T-helper 9 cell (primary cell): ENCODE measurements at regions not wholly inside any gene's neighbourhood (a gene's known extent, or its start where the extent isn't known, plus 50 kb on each side); places are given as distances from the start of the nearest gene placed in this dataset.

ENCODE experiments used
- DNase-seq: peaks from one replicate; pipeline ENCODE4 v3.0.0-alpha.2; 2020

DNA sequence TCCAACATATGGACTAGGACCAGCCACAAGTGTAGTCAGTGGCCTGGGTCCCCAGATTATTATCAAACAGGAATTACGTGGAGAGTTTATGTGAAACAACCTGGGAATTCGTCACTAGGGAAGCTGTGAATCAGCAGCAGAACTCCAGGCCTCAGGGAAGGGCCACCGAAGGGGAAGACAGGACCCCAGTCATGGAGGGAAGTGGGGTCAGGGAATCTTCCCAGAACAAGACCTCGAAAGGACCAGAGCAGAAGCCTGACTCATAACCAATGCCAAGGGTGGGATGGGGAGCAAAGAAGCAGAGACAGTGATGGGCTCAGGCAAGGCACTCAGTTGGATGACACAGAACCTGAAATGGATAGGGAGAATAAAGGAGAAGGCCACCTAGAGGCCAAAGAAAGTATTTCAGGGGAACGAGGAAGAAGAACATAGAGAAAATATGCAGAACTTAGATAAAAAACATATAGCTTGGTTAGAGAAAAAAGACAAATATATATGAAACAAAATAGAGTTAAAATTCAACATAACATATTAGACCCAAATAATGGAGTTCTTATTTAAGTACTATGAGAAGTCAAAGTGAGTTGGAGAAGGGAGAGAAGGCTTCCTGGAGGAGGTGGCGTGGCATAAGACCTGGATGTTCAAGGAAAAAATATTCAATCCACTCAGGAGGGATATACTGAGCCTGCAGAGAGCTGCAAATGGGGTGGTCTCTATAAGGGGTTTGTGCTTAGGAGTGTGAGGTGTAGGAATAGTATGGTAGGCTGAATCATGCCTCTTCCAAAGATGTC is 66.7 kb upstream of the CAST start:
- DNase-seq: no peak

DNA sequence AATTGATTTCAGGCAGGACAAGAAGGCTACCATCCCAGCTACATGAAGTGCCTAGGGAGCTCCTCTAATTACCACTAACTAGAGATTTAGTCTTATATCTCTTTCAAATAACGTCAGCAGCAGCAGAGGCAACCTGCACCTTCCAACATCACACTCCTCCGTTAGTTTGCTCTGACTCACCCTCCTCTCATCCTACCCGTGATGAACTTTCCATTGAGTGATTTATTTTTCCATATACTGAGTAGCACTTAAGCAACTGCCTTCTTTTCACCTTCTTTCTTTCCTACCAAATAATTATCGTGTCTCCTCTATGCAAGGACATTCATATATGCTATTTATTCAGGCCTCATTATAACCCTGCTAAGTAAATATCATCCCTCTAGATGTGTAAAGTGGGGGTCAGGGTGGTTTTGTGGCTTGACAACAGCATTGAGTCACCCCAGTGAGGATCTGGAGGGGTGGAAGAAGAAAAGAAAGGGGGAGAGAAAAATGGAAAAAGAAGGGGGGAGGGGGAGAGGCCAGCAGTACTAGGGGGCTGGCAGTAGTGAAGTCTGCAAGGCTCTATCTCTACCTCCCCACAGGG is 64.6 kb upstream of the CAST start:
- DNase-seq: no peak

- DNase-seq: no peak
Observed at GRCh38 chr5:96601200-96601599, 61.0 kb upstream of the CAST start.

DNA sequence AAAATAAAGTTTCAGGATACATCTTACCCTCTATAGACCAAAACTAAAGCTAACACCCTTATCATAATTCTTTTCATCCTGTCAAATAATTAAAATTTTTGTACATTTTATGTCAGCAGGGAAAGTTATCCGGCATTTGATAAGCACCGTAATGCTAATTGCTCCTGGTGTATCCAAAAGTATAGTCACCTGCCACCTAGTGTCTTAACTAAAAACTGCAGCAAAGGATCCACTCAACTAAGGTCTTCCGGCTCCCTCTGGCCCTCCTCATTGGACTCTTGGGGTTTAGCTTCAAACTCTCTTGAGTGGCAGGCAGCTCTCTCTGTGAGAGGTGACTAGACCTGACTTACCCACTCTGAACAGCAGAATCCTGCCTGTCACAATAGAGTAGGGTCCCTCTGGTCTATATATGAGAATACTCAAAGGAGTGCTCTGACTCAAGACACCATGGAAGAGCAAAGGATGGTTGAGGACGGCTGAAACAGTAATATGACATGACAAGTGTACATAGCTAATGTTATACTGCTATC is 60.4 kb upstream of the CAST start:
- DNase-seq: peak; percentile 32

GRCh38 chr5:96602776-96603175 is 59.4 kb upstream of the CAST start:
- DNase-seq: no peak

DNA sequence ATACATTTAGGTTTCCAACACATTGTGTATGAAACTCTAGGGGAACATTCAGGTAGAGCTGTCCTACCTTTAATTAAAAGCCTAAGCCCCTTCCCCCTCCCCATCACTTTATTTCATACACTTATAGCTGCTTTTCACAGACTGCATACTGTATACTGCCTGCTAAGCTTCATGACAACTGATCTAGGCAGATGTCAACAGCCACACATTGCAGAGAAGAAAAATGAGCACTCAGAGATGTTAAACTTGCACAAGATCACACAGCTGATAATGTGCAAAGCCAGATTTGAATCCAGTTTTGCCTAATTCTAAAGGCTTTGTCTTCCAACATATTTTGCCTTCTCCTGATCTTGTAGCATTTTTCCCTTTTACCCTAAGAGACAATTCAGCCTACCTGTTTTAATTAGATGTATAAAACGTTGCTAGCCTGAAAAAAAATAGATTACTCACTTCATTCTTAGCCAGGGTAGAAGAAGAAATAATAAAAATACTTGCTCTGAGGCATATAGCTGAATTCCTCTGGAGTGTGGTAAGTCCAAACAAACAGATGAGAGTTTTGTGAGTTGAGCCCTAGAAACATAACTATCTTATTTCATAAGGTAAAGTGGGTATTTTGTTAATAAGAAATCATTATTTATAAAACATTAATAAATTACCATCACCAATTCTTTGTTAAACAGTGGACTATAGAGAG is 56.9 kb upstream of the CAST start:
- DNase-seq: no peak

GRCh38 chr5:96609369-96609768 is 52.8 kb upstream of the CAST start:
- DNase-seq: no peak

DNA sequence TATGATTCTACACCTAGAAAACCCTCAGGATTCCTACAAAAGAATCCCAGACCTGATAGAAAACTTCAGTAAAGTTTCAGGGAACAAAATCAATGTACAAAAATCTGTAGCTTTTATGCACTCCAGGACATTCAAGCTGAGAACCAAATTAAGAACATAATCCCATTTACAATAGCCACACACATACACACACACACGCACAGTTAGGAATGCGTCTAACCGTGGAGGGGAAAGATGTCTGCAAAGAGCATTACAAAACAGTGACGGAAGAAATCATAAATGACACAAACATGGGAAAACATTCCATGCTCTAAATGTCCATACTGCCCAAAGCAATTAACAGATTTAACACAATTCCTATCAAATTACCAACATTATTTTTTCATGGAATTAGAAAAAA is 51.4 kb upstream of the CAST start:
- no peak for DNase-seq

GRCh38 chr5:96611946-96612345 is 50.2 kb upstream of the CAST start:
- no peak for DNase-seq
